ENCODE measurements at regions not wholly inside any gene's neighbourhood (a gene's known extent, or its start where the extent isn't known, plus 50 kb on each side); places are given as distances from the start of the nearest gene placed in this dataset.

GRCh38 chr1:113018911-113019310 is 54.1 kb upstream of the LRIG2 start:
- Histone ChIP-seq H3K4me3 (no peak overlapping the region), H3K36me3 (no peaks in the 10 kb centered on the region), H3K27me3 (no peaks in the 10 kb centered on the region), H3K9me3 (no peaks in the 10 kb centered on the region), H3K4me1 (peaks cover 0 to 16% (median 3%) of the 10 kb centered on the region in 4 donors), H3K27ac (peak overlapping the region in 3 of 5 donors; percentile 22 to 67 (median 25))
- intact Hi-C loops (cut with DNase I; ENCODE audit: low total_unique reads), result no loop called here
- no peak for TF ChIP-seq POLR2AphosphoS5 (IDR thresholded peaks at IDR 0.05)
- no peak for TF ChIP-seq CTCF (IDR thresholded peaks at IDR 0.05)
- TF ChIP-seq EP300 (IDR thresholded peaks at IDR 0.05), result no peak
- no peak for TF ChIP-seq POLR2A (IDR thresholded peaks at IDR 0.05)
- 89 to 97% (median 93%) methylated on average over 1 of the region's 1 CpG for WGBS, 5 donors
- peak in 1 of 2 donors; percentile 62 for DNase-seq

- Histone ChIP-seq H3K4me1 (peaks cover 0 to 12% (median 3%) of the 10 kb centered on the region in 4 donors), H3K4me3 (no peak overlapping the region), H3K36me3 (no peaks in the 10 kb centered on the region), H3K27ac (peak overlapping the region in 4 of 5 donors; percentile 37 to 64 (median 56)), H3K27me3 (no peaks in the 10 kb centered on the region), H3K9me3 (no peaks in the 10 kb centered on the region)
- DNase-seq, result peak in 1 of 2 donors; percentile 32
- no peak for TF ChIP-seq CTCF (IDR thresholded peaks at IDR 0.05)
- no peak for TF ChIP-seq POLR2AphosphoS5 (IDR thresholded peaks at IDR 0.05)
- TF ChIP-seq POLR2A (IDR thresholded peaks at IDR 0.05), result no peak
- TF ChIP-seq EP300 (IDR thresholded peaks at IDR 0.05), result no peak
- 28 to 60% (median 34%) methylated on average over 7 of the region's 7 CpGs for WGBS, 5 donors
- intact Hi-C loops (cut with DNase I; ENCODE audit: low total_unique reads), result no loop called here
Observed at GRCh38 chr1:113021430-113022085, 51.4 kb upstream of the LRIG2 start.
